HG03565 (cell line): ENCODE measurements at regions not wholly inside any gene's neighbourhood (a gene's known extent, or its start where the extent isn't known, plus 50 kb on each side); places are given as distances from the start of the nearest gene placed in this dataset.
"Not testable (repeated sequence)": the region's sequence is repeated elsewhere in the genome, so short reads cannot be mapped to it uniquely, and the experiment has no call there.

ENCODE experiments used
- ATAC-seq: cut with Tn5 transposase; IDR thresholded peaks from one replicate; pipeline ENCODE4 v1.9.1; 2021; ENCODE audit warnings: mild to moderate bottlenecking, moderate library complexity; ENCODE audit not compliant: unreplicated experiment

DNA sequence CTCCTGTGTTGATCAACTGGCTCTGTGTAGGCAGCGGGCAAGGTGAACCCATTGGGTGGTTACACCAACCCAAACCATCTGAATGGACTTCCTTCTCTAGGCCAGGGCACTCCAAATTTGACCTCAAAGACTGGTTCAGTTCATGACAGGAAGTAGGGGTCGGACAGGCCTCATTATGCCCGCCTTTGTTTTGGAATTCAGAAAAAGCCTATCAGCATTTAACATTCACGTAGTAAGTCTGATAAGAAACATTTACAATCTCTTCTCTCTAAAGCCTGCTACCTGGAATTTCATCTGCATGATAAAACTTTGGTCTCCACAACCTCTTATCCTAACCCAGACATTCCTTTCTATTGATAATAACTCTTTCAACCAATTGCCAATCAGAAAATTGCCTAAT, 97.1 kb upstream of the ETV3 start:
- ATAC-seq, result no peak

GRCh38 chr1:157234705-157235273, 96.6 kb upstream of the ETV3 start:
- no peak for ATAC-seq

DNA sequence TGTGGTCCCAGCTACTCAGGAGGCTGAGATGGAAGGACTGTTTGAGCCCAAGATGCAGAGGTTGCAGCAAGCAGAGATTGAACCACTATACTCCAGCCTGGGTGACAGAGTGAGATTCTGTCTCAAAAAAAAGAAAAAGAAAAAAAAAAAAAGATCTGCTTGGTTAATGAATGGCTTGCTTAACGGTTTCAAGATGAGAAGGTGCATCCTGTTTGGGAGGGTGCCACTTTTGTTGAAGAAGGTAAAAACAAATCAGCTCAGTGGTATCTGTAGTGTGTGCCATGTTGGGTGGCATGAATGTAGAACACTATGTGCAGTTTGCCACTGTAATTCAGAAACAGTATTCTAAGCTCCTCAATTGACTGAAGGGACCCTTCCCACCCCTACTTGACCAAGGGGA, 94.9 kb upstream of the ETV3 start:
- no peak for ATAC-seq

GRCh38 chr1:157231846-157232525, 93.8 kb upstream of the ETV3 start:
- no peak for ATAC-seq

DNA sequence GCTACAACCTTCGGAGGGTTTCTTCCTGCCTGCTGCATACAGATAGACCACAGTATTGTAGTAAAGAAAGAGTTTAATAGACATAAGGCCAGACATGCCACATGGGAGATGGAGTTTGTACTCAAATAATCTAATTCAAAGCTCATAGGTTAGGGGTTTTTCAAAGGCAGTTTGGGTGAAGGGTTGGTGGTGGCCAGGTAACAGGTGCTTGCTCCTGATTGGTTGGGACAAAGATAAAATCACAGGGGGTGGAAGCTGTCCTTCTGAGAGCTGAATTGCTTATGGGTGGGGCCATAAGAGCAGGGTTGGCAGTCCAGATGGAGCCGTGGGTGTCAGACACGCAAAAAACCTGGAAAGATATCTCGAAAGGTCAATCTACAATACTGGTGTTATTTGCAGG, 92.3 kb upstream of the ETV3 start:
- no peak for ATAC-seq

GRCh38 chr1:157227700-157228099, 89.5 kb upstream of the ETV3 start:
- no peak for ATAC-seq

GRCh38 chr1:157226739-157227138, 88.5 kb upstream of the ETV3 start:
- no peak for ATAC-seq

DNA sequence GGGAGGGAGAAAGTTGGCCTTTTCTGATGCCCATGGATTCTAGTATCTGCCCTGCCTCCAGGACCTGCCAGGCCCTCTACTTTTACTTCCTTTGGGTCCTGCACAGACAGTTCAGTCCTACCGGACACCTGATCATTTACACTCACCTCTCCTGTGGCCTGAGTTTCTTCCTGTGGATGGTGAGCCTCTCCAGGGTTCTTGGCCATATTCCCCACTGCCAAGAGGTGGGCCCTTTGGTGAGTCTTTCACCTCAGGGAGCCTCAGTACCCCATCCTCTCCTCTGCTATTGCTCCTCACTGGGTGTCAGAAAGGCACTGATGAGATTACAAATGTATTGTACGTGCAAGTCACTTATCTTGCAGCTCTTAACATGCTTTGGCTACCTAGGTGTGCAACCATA, 81.4 kb upstream of the ETV3 start:
- ATAC-seq, result no peak

GRCh38 chr1:157219182-157219581, 81.0 kb upstream of the ETV3 start:
- no peak for ATAC-seq

- ATAC-seq, result no peak
Measured at GRCh38 chr1:157218671-157219070, 80.5 kb upstream of the ETV3 start.

- no peak for ATAC-seq
Measured at GRCh38 chr1:157217486-157217885, 79.3 kb upstream of the ETV3 start.

- no peak for ATAC-seq
Measured at GRCh38 chr1:157213836-157214235, 75.6 kb upstream of the ETV3 start.

DNA sequence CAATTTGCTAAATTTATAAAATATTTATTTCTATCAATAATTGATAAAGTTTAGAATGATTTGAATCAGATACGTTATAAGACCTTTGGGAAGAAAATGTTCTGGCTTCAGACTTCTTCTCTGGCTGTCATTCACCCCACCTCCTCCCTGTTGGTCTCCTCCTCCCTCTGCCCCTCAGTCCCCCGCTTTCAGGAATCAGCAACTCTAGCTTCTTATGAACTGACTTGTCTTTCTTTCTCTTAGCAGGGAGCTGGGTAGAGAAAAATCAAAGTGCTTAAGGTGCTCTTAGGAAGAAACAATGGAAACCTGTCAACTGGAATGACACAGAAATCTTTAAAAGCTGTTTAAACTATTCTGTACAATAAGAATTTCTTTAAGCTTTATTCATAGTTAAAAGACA, 71.3 kb upstream of the ETV3 start:
- no peak for ATAC-seq

- not testable (repeated sequence) for ATAC-seq
Measured at GRCh38 chr1:157205982-157206381, 67.8 kb upstream of the ETV3 start.

- no peak for ATAC-seq
Measured at GRCh38 chr1:157203166-157203565, 65.0 kb upstream of the ETV3 start.

DNA sequence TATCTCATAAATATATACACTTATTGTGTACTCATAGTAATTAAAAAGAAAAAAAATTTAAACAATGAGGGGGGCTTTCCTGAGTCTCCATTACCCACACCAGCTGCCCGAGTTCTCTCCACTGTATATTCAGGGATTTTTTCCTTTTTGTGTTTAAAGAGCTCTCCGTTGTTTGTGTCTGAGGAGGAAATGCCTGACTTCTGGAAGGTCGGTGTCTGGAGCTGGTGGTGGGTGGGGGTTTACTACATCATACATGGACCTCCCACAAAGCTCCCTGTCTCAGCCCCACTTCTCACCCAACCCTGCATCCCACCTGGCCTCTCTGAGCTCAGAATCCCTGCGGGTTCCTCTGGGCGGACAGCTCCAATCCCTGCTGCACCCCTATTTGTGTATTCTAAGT, 64.1 kb upstream of the ETV3 start:
- no peak for ATAC-seq

DNA sequence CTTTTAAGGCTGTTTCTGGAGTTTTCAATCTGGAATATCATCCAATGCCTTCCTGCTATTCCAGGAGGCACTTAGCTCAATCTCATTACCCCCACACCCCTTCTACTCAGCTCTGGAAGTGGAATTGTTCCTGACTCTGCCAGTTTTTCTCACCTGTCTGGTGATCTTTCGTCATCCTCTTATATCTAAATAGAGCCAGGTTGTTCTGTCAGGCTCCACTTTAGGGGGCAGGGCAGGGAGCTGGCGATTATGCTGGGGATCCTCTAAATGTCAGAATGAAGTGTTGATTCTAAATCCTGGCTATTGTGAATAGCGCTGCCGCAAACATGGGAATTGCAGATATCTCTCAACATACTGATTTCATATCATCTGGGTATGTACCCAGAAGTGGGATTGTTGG, 63.6 kb upstream of the ETV3 start:
- ATAC-seq, result no peak

DNA sequence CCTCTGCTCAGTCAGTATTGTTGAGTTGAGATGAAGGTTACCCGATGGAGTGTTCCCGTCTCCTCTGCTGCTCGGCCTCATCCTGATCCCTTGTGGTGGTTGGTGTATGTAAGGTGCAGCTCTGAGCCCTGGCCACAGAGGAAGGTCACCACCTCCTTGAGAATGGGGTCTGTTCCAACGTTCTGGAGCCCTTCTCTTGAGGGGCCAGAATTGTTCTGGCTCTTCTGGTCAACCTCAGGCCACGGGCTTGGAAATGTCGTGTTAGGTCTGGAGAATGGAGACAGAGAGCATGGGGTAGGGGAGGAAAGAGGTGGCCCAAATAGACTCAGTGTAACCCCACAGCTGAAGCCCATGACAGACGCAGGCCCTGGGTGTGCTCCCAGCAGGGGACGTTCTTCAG, 62.3 kb upstream of the ETV3 start:
- ATAC-seq, result no peak

- no peak for ATAC-seq
Measured at GRCh38 chr1:157199421-157199755, 61.2 kb upstream of the ETV3 start.

GRCh38 chr1:157198619-157199420, 60.6 kb upstream of the ETV3 start:
- ATAC-seq, result no peak

DNA sequence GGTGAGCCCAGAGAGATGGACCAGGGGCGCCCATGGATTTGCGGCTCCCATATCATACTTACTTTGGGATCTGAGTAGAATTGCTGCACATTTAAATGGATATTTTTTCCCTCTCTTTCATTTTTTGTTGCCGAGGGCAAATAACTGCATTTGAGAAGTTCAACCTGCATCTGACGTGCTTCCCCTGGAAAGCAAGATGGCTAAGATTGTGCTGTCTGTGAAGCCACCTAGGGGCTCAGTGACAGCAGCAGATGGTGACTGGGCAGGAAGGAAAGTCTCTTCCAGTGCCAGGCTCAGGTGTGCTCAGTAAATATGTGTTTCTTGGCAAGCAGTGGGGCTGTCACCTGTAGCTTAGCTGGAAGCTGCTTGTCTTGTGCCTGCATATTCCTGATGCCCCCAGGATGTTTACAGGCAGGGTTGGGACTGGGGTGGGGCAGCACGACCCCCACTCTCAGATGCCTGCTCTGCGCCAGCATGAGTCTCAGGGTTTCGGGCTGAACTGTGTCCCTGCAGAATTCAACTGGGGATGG, 59.8 kb upstream of the ETV3 start:
- ATAC-seq, result no peak
